Omental fat pad (tissue), 3 donors: ENCODE measurements at regions not wholly inside any gene's neighbourhood (a gene's known extent, or its start where the extent isn't known, plus 50 kb on each side); places are given as distances from the start of the nearest gene placed in this dataset.
"Not testable (repeated sequence)": the region's sequence is repeated elsewhere in the genome, so short reads cannot be mapped to it uniquely, and the experiment has no call there.

Experiments
- ATAC-seq: fragments of 150-250 bp; one replicate; pipeline ENCODE4 v1.9.1; 2016; ENCODE audit warnings: mild to moderate bottlenecking, moderate library complexity; ENCODE audit not compliant: low FRiP score
- DNase-seq: peaks from one replicate; pipeline ENCODE4 v3.0.0-alpha.2; 2019; ENCODE audit warnings: low spot score
- TF ChIP-seq, protein P1 (sequence below), 3 donors: fragments of 450-650 bp; IDR thresholded peaks; one replicate each; pipeline ENCODE4 v1.5.1; 2016 to 2017; ENCODE audit warnings: antibody characterized with exemption in 3 of 3, mild to moderate bottlenecking in 3 of 3, moderate library complexity in 2 of 3

DNA sequence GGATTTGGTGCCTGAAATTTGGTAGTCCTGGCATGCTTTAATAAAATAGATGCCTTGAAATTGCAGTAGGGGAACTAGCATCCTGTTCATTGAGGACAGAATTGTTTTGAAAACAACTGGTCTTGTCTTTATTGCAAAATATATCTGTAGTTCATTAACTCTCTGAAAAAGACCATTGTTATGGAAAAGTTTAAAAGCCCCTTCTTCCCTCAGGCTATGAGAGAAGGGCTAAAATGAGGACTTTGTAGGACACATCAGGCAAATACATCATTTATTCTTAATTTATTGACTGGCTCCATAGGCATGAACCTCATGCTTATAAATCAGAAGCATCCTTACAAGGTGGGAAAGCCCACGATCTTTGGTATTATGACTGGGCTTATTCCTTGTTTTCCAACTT, 221.0 kb upstream of the CBLB start:
- TF ChIP-seq, protein P1, sequence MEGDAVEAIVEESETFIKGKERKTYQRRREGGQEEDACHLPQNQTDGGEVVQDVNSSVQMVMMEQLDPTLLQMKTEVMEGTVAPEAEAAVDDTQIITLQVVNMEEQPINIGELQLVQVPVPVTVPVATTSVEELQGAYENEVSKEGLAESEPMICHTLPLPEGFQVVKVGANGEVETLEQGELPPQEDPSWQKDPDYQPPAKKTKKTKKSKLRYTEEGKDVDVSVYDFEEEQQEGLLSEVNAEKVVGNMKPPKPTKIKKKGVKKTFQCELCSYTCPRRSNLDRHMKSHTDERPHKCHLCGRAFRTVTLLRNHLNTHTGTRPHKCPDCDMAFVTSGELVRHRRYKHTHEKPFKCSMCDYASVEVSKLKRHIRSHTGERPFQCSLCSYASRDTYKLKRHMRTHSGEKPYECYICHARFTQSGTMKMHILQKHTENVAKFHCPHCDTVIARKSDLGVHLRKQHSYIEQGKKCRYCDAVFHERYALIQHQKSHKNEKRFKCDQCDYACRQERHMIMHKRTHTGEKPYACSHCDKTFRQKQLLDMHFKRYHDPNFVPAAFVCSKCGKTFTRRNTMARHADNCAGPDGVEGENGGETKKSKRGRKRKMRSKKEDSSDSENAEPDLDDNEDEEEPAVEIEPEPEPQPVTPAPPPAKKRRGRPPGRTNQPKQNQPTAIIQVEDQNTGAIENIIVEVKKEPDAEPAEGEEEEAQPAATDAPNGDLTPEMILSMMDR (IDR thresholded peaks at IDR 0.05): no peak
- no peak for ATAC-seq
- no peak for DNase-seq

DNA sequence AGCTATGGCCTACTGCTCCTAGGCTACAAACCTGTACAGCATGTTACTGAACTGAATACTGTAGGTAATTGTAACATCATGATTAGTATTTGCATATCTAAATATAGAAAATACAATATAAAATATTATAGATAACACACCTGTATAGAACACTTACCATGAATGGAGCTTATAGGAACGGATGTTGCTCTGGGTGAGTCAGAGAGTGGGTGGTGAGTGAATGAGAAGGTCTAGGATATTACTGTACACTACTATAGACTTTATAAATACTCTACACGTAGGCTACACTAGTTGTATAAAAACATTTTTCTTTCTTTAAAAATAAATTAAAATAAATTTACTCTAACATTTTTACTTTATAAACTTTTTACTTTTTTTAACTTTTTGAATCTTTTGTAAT, 224.0 kb upstream of the CBLB start:
- TF ChIP-seq, protein P1 (IDR thresholded peaks at IDR 0.05): no peak
- no peak for DNase-seq
- no peak for ATAC-seq

DNA sequence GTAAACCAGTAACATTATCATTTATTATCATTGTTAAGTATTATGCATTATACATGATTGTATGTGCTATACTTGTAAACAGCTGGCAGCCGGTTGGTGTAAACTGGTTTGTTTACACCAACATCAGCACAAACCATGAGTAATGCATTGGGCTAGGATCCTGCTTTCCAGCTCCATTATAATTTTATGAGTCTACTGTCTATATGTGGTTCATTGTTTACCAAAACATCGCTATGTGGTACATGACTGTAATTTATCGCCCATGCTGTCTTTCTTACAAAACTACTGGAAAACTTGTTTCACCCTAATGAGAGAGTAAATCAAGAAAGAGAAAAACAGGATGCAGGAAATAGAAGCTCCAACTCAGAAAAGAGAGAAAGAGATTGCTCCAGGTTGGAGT, 224.8 kb upstream of the CBLB start:
- DNase-seq (no peak), ATAC-seq (no peak)
- TF ChIP-seq, protein P1 (IDR thresholded peaks at IDR 0.05): no peak

DNA sequence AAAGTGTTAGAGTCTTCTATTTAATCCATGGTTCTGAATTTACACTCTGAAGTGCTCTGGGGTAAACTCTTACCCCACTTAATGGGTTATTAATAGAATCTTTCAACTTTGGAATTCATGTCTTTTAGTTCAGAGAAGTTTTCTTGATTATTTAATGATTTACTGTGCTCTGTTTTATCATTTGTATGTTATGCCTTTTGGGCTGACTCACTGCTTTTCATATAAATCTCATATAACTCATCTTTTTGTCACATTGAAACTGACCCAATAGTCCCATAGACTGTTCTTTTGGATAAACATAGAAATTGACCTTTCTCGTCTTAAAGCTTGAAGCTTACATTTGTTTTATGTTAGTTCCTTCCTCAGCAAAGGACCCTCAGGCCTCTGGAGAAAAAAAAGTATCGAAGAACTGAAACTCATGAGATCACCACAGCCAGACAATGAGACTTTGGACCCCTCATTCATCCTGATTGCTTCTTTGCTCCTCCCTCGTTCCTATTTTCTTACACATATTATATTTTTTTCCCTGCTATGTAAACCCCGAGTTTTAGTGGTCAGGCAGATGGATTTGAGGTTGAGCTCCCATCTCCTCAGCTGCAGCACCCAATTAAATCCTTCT, 229.1 kb upstream of the CBLB start:
- TF ChIP-seq, protein P1 (IDR thresholded peaks at IDR 0.05): no peak
- ATAC-seq (peak; percentile 41), DNase-seq (no peak)

DNA sequence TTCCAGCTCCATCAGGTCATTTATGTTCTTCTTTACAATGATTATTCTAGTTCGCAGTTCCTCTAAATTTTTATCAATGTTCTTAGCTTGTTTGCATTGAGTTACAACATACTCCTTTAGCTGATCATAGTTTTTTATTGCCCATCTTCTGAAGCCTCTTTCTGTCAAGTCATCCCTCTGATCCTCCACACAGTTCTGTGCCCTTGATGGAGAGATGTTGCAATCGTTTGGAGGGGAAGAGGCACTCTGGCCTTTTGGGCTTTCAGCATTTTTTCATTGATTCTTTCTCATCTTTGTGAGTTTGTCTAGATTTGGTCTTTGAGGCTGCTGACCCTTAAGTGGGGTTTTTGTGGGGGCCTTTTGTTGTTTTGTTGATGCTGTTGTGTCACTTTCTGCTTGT, 234.6 kb upstream of the CBLB start:
- no peak for ATAC-seq
- TF ChIP-seq, protein P1 (IDR thresholded peaks at IDR 0.05): no peak
- DNase-seq: no peak

DNA sequence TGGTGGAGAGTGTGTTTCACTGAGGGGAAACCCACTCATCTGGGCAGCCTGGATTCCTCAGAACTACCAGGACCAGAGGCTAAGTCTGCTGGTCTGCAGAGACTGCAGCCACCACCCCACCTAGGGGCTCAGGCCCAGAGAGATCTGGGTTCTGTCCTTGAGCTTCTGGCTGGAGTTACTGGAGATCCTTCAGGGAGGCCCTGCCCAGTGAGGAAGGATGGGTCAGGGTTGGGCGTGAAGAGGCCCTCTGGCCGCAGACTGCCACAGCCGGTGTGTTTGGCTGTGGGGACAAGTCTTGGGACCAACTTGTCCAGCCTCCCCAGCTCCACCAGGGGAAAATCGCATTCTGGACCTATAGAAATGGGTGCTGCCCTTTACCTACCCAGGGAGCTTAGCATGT, 235.3 kb upstream of the CBLB start:
- no peak for ATAC-seq
- DNase-seq: no peak
- TF ChIP-seq, protein P1 (IDR thresholded peaks at IDR 0.05): no peak

DNA sequence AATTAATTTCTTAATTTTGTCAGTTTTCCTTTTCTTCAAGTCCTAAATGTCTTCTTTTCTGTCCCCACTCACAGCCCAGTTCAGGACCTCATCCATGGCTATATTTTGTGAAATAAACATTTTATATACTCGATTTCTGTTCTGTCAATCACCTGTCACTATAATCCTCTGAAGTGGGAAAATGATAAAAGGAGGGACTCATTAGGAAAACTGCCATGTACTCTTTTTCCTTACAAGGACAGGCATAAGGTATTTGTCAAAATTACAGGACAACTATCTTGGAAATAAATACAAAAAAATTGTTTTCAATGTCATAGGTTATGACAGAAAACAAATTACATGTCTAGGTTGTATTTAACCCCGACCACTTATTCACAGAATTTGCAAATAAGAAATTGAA, 240.1 kb upstream of the CBLB start:
- ATAC-seq: no peak
- no peak for DNase-seq
- TF ChIP-seq, protein P1 (IDR thresholded peaks at IDR 0.05): no peak

DNA sequence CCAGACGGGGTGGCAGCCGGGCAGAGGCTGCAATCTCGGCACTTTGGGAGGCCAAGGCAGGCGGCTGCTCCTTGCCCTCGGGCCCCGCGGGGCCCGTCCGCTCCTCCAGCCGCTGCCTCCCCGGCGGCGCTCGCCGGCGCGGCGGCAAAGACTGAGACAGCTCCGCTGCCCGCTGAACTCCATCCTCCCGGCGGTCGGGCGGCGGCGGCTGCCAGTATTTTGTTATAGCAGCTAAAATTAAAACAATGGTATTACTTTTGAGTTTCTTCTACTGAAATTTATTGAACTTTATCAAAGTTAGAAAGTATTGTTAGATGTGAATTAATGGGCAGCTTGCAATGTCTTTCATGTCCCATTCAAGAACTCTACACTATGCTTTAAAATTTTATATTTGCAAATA, 243.7 kb upstream of the CBLB start:
- not testable (repeated sequence) for DNase-seq, ATAC-seq
